Endothelial cell of umbilical vein (primary cell): ENCODE measurements at regions not wholly inside any gene's neighbourhood (a gene's known extent, or its start where the extent isn't known, plus 50 kb on each side); places are given as distances from the start of the nearest gene placed in this dataset.

Experiments used
- BruUV-seq: library from RNA; stranded (reverse); fragments of 400-500 nt; replicated peaks from 2 replicates; lab custom pipeline; 2021; lab: Mats Ljungman, UMichigan
- CTCF ChIA-PET: fragments of 300-600, 350-600 bp; sonication (Branson Sonifier 250); formaldehyde crosslinking; loops from one replicate; lab custom pipeline; 2021; ENCODE audit warnings: antibody characterized with exemption, inconsistent platforms; lab: Charles Lee
- POLR2A ChIA-PET: fragments of 300-600, 350-600 bp; sonication (Branson Sonifier 250); formaldehyde crosslinking; loops from one replicate; lab custom pipeline; 2021; ENCODE audit warnings: antibody characterized with exemption, inconsistent platforms; lab: Charles Lee
- DNase-seq: peaks from one replicate; pipeline ENCODE4 v3.0.0-alpha.2; 2011; ENCODE audit warnings: low read depth, low spot score
- FAIRE-seq: peaks from 2 replicates; lab custom pipeline; 2011; peaks lifted over from hg19 to GRCh38; lab: Jason Lieb, UNC
- H2AFZ ChIP-seq: 2 replicates; pipeline ENCODE4 v1.6.0; 2012; ENCODE audit warnings: low read depth, low read length, control low read depth, inconsistent platforms
- H3K27ac ChIP-seq: 2 replicates; pipeline ENCODE4 v1.5.1; 2011; ENCODE audit warnings: low read depth, mild to moderate bottlenecking, control low read depth, low read length, moderate library complexity; ENCODE audit not compliant: insufficient read depth
- H3K27me3 ChIP-seq, 2 experiments: 2 replicates each; pipeline versions ENCODE4 v1.6.0 to v1.6.1; 2011; ENCODE audit warnings: low read length in 2 of 2, mixed read lengths in 1 of 2; ENCODE audit not compliant: control insufficient read depth in 2 of 2, insufficient read depth in 2 of 2
- H3K36me3 ChIP-seq, 2 experiments: 2 replicates in 1 of 2; 3 replicates in 1 of 2; pipeline ENCODE4 v1.5.1; 2011; ENCODE audit warnings: low read length in 2 of 2, mild to moderate bottlenecking in 1 of 2, moderate library complexity in 1 of 2; ENCODE audit not compliant: control insufficient read depth in 2 of 2, insufficient read depth in 2 of 2; ENCODE audit errors: extremely low read depth in 1 of 2
- H3K4me1 ChIP-seq: 3 replicates; pipeline ENCODE4 v1.5.1; 2011; ENCODE audit warnings: mild to moderate bottlenecking, low read length; ENCODE audit not compliant: control insufficient read depth, insufficient read depth; ENCODE audit errors: extremely low read depth
- H3K4me2 ChIP-seq: 2 replicates; pipeline ENCODE4 v1.6.1; 2011; ENCODE audit warnings: low read length, control low read depth, mixed read lengths; ENCODE audit not compliant: insufficient read depth
- H3K4me3 ChIP-seq, 3 experiments: fragments of 200-600 bp in 1 of 3; sonication (generic), shearing (Covaris generic) in 1 of 3; replicated peaks in 1 of 3; 2 replicates each; pipeline ENCODE4 v1.5.1; 2011 to 2016; ENCODE audit warnings: control low read depth in 3 of 3, low read length in 3 of 3, mild to moderate bottlenecking in 2 of 3, inconsistent platforms in 1 of 3, low read depth in 1 of 3, moderate library complexity in 1 of 3; ENCODE audit not compliant: insufficient read depth in 1 of 3
- H3K79me2 ChIP-seq: 2 replicates; pipeline ENCODE4 v1.6.0; 2012; ENCODE audit warnings: low read length, inconsistent platforms; ENCODE audit not compliant: control insufficient read depth, insufficient read depth
- H3K9ac ChIP-seq: replicated peaks from 2 replicates; pipeline ENCODE3; 2011; ENCODE audit warnings: low read length, control low read depth; ENCODE audit not compliant: insufficient read depth; ENCODE audit errors: extremely low read depth
- H3K9me1 ChIP-seq: replicated peaks from 3 replicates; pipeline ENCODE4 v1.6.0; 2011; ENCODE audit warnings: mild to moderate bottlenecking, low read length; ENCODE audit not compliant: control insufficient read depth, insufficient read depth; ENCODE audit errors: extremely low read depth
- H3K9me3 ChIP-seq: replicated peaks from 2 replicates; pipeline ENCODE4 v1.5.1; 2012; ENCODE audit warnings: low read length, inconsistent platforms; ENCODE audit not compliant: control insufficient read depth, insufficient read depth
- H4K20me1 ChIP-seq: replicated peaks from 2 replicates; pipeline ENCODE3; 2011; ENCODE audit warnings: mild to moderate bottlenecking, low read length; ENCODE audit not compliant: control insufficient read depth, insufficient read depth; ENCODE audit errors: extremely low read depth
- CTCF ChIP-seq, 2 donors: IDR thresholded peaks; 1 replicate in 1 of 2; 2 replicates in 1 of 2; pipeline ENCODE4 v1.5.1; 2011; ENCODE audit warnings: low read length in 2 of 2, mild to moderate bottlenecking in 2 of 2, moderate library complexity in 2 of 2, control low read depth in 1 of 2, inconsistent platforms in 1 of 2, low read depth in 1 of 2; ENCODE audit not compliant: insufficient read depth in 1 of 2; ENCODE audit errors: extremely low read depth in 1 of 2
- EZH2 ChIP-seq: IDR thresholded peaks from 2 replicates; pipeline ENCODE4 v1.6.1; 2012; ENCODE audit warnings: borderline replicate concordance, low read depth, mild to moderate bottlenecking, moderate library complexity, low read length, inconsistent platforms; ENCODE audit not compliant: severe bottlenecking
- FOS ChIP-seq: IDR thresholded peaks from 2 replicates; pipeline ENCODE4 v1.6.1; 2011; ENCODE audit warnings: mild to moderate bottlenecking, low read length, moderate library complexity, borderline replicate concordance; ENCODE audit not compliant: insufficient read depth
- GATA2 ChIP-seq: IDR thresholded peaks from 2 replicates; pipeline ENCODE4 v1.7.0; 2011; ENCODE audit warnings: low read depth, mild to moderate bottlenecking, moderate library complexity, mixed read lengths, low read length; ENCODE audit not compliant: insufficient read length, insufficient read depth
- JUN ChIP-seq: IDR thresholded peaks from 2 replicates; pipeline ENCODE4 v1.6.1; 2011; ENCODE audit warnings: borderline replicate concordance, low read depth; ENCODE audit not compliant: insufficient read length, insufficient read depth
- MAX ChIP-seq: IDR thresholded peaks from 2 replicates; pipeline ENCODE4 v1.6.1; 2011; ENCODE audit not compliant: insufficient read depth, insufficient read length
- MYC ChIP-seq: IDR thresholded peaks from one replicate; pipeline ENCODE4 v1.6.1; 2011; ENCODE audit warnings: mild to moderate bottlenecking, low read depth, low read length
- POLR2A ChIP-seq: IDR thresholded peaks from 2 replicates; pipeline ENCODE4 v1.6.1; 2012; ENCODE audit warnings: low read depth, mild to moderate bottlenecking, control low read depth, low read length
- POLR2AphosphoS5 ChIP-seq: IDR thresholded peaks from 2 replicates; pipeline ENCODE4 v1.6.1; 2012; ENCODE audit warnings: low read depth, mild to moderate bottlenecking, control low read depth, low read length, moderate library complexity; ENCODE audit not compliant: insufficient read depth
- dilution Hi-C: fragments of 300-500 bp; cut with MboI; formaldehyde crosslinking; loops from one replicate; pipeline ENCODE4 v1.15.0; 2019; ENCODE audit warnings: low sequenced_read_pairs; ENCODE audit not compliant: extremely low pct_ligation_motif_present
- intact Hi-C: fragments of 100-400 bp; cut with micrococcal nuclease; formaldehyde crosslinking; loops from one replicate; pipeline ENCODE4 v1.10.0; 2022

DNA sequence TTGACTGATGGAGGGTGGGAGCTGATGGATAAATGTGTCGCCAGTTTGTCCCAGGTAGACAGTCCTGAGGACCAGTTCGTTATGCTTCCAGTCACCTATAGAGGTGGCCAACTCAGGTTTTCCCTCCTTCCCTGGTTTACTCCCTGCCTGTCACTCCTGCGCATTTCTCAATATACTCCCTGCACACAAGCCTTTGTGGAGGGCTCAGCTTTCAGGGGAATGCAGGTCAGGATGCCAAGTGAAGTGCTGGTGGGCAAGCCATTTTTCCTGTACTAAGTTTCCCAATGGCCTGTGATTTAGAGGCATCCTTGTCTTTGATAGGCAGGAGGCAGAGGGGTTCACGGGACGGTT is 473.5 kb upstream of the ZMIZ1 start:
- dilution Hi-C loops, result no loop called here
- Histone ChIP-seq H3K27ac (no peak overlapping the region), H3K9me1 (no peaks in the 10 kb centered on the region), H3K4me1 (no peaks in the 10 kb centered on the region), H3K36me3 (no peaks in the 10 kb centered on the region), H3K4me2 (no peak overlapping the region), H3K4me3 (no peak overlapping the region), H3K9me3 (no peaks in the 10 kb centered on the region), H2AFZ (no peak overlapping the region), H3K27me3 (peaks cover 0 to 8% of the 10 kb centered on the region in 2 experiments), H3K9ac (no peak overlapping the region), H3K79me2 (no peaks in the 10 kb centered on the region), H4K20me1 (no peaks in the 10 kb centered on the region)
- CTCF ChIA-PET, result interaction anchor here (0.7 kb wide), 1 partner anchor 9 kb away, joined by 3 read pairs; no protein-coding TSS in a partner anchor
- BruUV-seq, result no TSS peak
- POLR2A ChIA-PET, result no interaction called here
- DNase-seq (no peak), FAIRE-seq (no peak)
- intact Hi-C loops, result no loop called here
- TF ChIP-seq EZH2, result no peak
- no peak for TF ChIP-seq POLR2A
- TF ChIP-seq MYC, result no peak
- no peak for TF ChIP-seq CTCF (IDR thresholded peaks at IDR 0.05; ENCODE audit: extremely low read depth in 1 of 2, insufficient read depth in 1 of 2, low read depth in 1 of 2, low read length in 2 of 2)
- TF ChIP-seq MAX, result no peak
- TF ChIP-seq FOS, result no peak
- no peak for TF ChIP-seq JUN
- no peak for TF ChIP-seq POLR2AphosphoS5
- no peak for TF ChIP-seq GATA2
